HG02870 (cell line): ENCODE measurements at regions not wholly inside any gene's neighbourhood (a gene's known extent, or its start where the extent isn't known, plus 50 kb on each side); places are given as distances from the start of the nearest gene placed in this dataset.
"Not testable (repeated sequence)": the region's sequence is repeated elsewhere in the genome, so short reads cannot be mapped to it uniquely, and the experiment has no call there.

Experiments
- ATAC-seq: cut with Tn5 transposase; IDR thresholded peaks from one replicate; pipeline ENCODE4 v1.9.1; 2021; ENCODE audit warnings: mild to moderate bottlenecking, moderate library complexity; ENCODE audit not compliant: unreplicated experiment

DNA sequence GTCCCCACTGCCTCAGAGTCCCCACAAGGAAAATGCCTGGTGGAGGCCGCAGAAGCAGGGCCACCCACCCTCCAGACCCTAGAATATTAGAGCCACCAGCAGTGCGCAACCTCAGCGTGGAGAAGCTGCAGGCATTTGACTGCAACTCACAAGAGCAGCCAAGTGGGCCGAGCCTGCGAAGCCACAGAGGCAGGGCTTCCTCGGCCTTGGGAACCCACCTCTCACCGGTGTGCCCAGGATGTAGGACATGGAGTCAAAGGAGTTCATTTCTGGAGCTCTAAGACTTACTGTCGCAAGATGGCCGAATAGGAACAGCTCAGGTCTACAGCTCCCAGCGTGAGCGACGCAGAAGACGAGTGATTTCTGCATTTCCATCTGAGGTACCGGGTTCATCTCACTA, 397.9 kb upstream of the PIK3R1 start:
- no peak for ATAC-seq

DNA sequence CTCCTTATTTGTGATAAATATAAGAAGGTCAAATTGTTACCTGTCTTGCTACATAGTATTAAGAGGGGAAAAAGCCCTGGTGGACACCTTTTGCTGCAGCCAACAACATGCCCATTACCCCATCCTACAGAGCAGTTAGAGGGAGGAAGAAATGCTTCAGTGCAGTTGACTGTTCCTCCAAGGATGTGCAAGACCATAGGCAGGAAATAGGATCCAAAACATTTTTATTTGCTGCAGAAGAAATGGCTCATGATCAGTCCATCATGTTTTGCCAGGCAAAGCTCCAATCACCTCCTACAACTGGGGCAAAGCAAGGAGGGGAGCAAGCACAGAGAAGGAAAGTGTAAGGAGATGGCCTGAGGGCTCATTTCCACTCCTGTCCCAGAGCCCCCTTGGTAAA, 399.1 kb upstream of the PIK3R1 start:
- ATAC-seq, result no peak

DNA sequence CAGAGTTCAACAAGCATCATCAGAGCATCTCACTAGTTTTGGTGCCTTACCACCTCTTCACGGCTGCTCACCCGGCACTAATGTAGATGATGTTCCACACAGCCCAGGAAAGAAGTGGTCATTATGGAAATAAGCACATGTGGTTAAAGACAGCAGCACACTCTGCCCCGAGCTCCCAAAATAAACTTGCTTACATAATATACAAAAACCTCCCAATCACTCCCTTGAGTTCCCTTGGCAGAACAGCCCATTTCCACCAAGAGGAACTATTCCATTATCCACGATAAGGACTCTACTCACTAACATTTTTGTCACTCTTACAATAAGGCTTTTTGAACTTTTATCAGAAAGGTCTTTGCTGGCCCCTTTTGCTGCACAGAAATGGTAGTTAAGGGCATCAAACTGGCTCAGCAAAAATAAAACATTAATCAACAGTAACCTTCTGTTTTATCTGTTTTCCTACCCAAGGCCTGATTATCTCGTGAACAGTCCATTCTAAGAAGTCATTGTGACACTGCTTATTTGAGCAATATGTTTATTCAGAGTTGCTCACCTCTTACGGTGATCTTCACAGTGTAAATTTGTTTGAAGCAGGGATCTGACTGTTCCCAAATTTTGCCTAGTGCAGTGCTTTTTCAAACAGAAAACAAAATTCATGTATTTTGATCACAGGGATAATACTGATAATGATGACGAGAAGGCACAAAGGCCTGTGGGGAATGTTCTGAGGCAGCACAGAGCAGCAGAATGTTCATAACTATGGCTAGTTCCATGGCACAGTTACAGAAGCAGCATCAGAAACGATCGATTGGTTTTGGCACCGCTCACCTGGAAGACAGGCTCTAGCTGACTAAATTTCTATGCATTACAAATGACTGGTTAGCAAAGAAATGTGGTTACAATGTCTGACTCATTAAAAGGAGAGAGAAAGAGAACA, 399.8 kb upstream of the PIK3R1 start:
- ATAC-seq, result no peak

GRCh38 chr5:67814569-67815311, 400.8 kb upstream of the PIK3R1 start:
- no peak for ATAC-seq

DNA sequence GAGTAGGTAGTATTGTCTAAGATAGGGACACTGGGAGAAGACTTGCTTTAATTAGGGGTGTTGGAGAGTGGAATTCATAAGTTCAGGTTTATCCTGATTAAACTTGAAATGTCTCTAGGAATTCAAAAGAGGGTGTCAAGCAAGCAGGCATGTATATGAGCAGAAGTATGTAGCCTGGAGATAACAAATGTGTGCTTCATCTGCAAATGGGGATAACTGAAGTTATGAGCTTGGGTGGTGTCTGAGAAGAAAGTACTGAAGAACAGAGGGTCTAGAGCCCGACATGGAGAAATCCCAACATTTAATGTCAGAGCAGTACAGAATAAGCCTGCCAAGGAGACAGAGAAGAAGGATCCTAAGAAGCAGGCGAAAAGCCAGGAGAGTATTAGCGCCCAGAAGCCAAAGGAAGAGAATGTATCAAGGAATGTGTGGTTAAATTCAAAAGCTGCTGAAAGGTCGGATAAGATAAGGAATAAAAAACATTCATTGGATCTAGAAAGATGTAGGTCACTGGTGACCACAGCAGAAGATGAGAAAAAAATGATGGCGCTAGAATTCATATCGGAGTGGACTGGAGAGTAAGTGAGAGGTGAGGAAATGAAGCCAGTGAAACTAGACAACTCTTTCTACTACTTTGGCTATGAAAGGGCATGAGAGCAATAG, 401.5 kb upstream of the PIK3R1 start:
- ATAC-seq, result no peak

DNA sequence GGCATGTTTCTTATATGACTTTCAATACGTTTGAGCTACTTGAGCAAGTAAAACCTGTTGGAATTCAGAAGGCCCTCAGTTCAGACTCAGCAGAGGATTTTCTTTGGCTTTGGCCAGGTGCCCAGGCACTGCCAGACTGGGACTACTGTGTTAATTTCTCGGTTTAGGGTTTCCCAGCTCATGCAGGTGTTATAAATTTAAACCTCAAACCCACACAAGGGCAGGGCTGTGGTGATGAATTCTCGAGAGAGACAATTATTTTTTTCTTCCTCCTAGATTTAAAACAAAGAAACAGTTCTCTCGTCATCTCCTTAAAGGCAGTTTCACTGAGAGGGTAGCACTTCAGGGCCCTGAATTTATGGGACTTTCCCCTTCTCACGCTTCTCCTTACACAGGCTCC, 406.0 kb upstream of the PIK3R1 start:
- no peak for ATAC-seq

DNA sequence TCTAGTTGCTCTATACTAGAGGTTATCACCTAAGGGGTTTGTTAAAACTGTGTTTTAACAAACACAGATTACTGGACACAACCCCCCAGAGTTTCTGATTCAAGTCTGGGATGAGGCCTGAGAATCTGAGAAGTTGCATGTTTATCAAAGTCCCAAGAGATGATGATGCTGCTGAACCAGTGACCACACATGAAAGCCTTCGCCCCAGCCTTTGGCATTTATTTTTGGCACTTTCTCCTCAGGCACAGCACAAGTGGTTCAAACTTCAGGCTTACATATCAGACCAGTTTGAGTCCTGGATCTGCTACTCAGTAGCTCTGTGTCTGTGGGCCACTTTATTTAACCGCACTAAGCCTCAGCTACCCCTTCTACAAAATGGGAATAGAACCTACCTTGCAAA, 407.2 kb upstream of the PIK3R1 start:
- no peak for ATAC-seq

DNA sequence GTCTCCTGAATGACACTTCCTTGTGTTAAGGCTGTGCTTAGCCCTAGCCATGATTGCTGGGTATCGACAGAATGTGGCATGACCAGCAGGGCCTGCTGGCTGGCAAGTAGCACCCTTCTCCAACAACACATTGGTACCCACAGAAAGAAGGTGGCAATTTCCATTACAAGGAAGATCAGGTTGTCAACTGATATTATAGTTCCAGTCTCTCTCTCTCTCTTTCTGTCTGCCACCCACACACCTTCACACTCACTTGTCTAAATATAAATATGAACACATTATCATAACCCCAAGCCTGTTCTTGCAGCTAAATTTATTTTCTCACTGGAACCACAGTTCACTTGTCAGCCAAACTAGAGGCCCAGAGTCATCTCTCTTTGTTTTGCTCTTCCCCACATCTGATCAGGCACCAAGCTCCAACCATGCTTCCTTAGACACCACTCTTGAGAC, 408.1 kb upstream of the PIK3R1 start:
- no peak for ATAC-seq

DNA sequence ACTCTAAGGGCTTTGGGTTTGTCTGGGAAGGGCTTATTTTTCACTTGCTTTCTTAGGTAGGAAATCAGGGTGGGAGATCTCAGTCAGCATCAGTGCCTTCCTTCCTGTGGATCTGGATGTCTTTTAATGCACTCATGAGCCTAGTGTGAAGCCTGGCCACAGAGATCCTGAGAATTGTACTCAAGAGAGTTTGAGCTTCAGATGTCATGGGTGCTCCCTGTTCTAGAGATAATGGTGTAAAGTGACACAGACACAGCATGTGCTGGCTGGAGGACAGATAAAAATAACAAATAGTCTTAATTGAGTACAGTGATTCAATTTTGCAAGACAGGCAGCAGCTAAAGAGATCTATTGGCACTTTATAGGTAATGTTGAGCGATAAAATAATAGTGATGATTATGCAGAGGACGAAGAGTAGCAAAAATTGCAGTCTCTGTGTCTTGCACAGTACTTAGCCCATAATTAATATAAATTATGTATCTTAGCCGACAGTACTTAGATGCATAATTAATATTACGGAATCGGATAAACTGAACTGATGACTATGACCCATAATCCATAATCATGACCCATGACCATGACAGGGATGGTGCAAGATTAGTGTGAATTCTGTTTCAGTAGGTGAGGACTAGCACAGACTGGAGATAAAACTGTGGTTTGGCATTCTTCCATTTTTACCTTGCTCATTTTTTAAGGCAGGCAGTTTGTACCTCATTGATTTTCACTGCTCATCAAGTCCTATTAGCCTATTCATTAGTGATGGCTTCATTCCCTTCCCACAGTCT, 408.7 kb upstream of the PIK3R1 start:
- no peak for ATAC-seq

DNA sequence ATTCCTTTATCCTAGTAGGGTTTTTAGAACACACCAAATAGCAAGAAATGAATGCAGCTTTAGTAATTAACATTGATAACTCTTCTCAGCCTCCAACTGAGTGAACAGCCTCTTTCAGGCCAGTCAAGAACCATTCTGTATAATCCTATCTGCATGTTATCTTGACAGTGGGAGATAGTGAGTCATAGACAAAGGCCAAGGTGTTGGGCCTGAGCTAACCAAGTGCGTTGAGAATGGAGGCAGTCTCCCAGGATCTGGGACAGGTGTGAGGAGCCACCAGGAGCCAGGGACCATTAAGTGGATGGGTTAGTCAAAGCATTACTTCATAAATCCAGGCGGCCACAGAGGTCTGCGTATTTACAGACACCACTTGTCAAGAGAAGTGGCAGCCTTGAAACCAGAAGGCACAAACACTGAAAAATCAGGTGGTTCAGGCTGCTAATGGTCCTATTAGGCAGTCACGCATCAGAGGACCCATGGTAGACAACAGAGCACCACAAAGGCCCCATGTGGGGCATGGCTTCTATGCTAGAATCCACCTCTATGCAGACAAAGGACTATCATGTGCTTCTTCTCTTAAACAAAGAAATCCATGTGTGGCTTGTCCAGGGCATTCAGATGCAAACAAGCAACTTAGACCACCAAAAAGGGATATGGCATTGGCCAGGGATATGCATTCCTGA, 409.7 kb upstream of the PIK3R1 start:
- no peak for ATAC-seq

DNA sequence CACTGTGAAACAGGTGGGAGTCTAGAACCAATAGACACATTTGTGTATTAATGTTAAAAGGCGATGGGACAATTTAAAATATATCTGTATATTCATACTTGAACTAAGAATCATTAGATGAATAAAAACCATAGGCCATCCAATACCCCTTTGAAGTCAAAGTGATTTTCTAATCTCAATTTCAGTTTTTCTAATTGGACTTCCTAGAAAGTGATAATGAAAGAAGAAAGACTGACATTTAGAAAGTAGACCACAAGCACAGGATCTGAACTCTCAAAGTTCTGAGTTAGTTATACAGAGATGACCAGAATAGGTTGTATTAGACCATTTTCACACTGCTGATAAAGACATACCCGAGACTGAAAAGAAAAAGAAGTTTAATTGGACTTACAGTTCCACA, 412.8 kb upstream of the PIK3R1 start:
- no peak for ATAC-seq

DNA sequence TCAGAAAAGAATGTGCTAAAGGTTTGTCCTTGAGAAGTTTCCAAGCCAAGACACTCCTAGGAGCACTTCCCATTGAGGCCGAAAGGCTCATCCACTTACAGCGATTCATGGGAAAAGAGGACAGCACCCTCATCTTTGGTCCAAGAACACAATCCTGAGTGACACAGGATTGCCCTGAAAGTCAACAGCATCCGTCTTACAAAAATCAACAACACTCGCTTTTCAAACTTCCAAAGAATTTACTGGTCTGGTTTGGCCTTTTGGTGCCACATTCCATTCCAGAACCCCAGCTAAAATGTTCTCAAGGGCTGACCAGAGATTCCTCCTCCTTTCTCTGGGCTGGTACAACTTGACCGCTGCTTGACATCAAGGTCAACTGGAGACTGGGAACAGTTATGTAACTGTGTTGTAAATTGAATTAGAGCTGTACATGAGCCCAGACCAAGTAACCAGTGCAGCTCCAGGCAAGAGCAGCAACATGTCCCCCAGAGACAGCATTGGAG, 415.8 kb upstream of the PIK3R1 start:
- ATAC-seq, result no peak

- not testable (repeated sequence) for ATAC-seq
Observed at GRCh38 chr5:67798470-67798869, 417.1 kb upstream of the PIK3R1 start.

DNA sequence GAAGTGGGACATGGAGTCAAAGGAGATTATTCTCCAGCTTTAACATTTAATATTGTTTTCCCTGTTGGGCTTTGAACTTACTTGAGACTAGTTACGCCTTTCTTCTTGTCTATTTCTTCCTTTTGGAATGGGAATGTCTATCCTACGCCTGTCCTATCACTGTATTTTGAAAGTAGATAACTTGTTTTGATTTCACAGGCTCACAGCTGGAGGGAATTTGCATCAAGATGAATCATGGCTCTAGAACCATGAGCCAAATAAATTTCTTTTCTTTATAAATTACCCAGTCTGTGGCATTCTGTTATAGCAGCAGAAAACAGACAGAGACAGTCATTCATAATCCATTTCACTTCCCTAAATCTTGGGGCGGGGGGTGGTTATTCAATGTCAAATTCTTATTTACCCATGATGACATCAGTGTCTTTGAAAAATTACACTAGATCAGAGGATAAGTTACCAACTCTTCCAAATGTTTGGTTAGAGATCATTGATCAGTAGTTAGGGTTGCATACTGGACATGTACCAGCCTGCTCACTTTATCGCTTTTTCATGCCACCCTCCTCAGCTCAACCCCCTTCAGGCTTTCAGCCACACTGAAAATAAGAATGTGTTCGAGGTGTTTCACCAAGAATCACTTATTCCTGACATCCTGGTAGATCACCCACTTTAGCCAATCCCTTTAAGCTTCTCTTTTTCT, 419.6 kb upstream of the PIK3R1 start:
- ATAC-seq, result no peak

GRCh38 chr5:67793966-67794365, 421.6 kb upstream of the PIK3R1 start:
- no peak for ATAC-seq

DNA sequence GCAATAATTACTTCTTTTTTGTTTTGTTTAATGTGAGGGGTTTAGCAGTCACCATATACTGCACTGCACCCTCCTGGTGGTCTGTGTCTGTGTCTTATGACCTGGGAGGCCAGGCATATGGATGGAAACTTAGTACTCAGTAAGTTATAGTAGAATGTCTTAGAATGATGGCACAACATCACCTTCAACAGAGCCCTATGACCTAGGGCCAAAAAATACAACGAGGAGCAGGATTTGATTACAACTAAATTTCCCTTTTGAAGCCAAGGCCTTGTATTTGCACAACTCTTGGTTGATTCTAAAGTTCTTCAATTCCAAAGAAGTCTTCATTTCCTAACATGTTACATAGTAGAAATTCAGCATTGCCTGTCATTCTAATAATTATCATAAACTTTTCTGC, 422.1 kb upstream of the PIK3R1 start:
- no peak for ATAC-seq

DNA sequence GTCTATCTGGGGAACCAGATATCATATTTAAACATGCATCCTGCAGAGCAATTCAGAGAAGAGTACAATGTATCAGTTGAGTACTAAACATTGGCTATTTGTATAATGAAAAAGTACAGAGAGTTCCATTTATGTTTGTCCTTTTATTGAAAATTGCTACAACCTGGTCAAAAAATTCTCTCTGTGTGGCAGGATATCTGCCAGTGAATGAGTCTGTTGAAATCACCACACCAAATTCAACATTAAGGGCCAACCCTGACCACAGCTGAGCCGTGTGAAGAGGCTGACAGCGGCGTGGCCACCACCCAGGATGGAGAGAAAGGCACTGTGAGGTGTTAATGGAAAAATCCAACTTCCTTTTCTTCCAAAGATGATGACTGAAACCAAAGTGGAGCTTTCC, 422.7 kb upstream of the PIK3R1 start:
- no peak for ATAC-seq

- ATAC-seq, result no peak
Observed at GRCh38 chr5:67790390-67790789, 425.2 kb upstream of the PIK3R1 start.

DNA sequence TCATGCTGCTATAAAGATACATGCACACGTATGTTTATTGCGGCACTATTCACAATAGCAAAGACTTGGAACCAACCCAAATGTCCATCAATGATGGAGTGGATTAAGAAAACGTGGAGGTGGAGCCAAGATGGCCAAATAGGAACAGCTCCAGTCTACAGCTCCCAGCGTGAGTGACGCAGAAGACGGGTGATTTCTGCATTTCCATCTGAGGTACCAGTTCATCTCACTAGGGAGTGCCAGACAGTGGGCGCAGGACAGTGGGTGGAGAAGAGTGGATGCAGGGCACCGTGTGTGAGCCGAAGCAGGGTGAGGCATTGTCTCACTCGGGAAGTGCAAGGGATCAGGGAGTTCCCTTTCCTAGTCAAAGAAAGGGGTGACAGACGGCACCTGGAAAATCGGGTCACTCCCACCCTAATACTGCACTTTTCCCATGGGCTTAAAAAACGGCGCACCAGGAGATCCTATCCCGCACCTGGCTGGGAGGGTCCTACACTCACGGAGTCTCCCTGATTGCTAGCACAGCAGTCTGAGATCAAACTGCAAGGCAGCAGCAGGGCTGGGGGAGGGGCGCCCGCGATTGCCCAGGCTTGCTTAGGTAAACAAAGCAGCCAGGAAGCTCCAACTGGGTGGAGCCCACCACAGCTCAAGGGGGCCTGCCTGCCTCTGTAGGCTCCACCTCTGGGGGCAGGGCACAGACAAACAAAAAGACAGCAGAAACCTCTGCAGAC, 435.5 kb upstream of the PIK3R1 start:
- not testable (repeated sequence) for ATAC-seq
